Dermis microvascular lymphatic vessel endothelial cell (primary cell): ENCODE measurements at regions not wholly inside any gene's neighbourhood (a gene's known extent, or its start where the extent isn't known, plus 50 kb on each side); places are given as distances from the start of the nearest gene placed in this dataset.
"Not testable (repeated sequence)": the region's sequence is repeated elsewhere in the genome, so short reads cannot be mapped to it uniquely, and the experiment has no call there.

Experiments
- DNase-seq, 2 donors: peaks; one replicate each; pipeline versions ENCODE4 v3.0.0 to v3.0.0-alpha.2; 2010; ENCODE audit warnings: low read depth in 2 of 2

DNA sequence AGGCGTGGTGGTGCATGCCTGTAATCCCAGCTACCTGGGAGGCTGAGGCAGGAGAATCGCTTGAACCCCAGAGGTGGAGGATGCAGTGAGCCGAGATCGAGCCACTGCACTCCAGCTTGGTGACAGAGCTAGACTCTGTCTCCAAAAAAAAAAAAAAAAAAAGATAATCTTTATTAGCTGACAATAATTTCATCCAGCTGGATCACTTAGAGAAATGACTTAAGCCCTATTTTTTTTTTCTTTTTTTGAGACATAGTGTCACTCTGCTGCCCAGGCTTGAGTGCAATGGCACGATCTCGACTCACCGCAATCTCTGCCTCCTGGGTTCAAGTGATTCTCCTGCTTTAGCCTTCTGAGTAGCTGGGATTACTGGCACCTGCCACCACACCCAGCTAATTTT lies 51.6 kb upstream of the MAP4K4 start:
- DNase-seq, result not testable (repeated sequence)

DNA sequence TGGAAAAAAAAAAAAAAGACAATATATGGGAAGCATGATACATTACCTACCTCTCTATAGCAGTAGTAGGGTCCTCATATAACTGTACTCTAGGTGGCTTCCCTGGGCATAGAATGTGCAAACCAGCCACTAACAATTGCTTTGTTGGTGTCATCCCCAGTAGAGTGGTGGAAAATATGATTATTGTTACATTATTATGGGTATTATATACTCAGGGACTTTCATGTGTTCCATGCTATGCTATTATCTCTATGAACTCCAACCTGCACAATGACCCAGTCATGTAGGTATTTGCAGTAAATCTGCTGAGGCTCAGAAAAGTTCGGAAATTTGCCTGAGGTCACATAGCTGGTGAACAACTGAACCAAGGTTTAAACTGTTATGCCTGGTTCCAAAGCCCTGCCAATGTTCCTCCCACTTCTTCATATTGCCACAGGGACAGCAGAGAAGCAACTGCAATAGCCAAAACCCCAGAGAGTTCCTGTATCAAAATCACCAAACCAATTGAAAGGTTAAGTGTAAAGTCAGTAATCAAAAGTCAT lies 52.6 kb upstream of the MAP4K4 start:
- no peak for DNase-seq

DNA sequence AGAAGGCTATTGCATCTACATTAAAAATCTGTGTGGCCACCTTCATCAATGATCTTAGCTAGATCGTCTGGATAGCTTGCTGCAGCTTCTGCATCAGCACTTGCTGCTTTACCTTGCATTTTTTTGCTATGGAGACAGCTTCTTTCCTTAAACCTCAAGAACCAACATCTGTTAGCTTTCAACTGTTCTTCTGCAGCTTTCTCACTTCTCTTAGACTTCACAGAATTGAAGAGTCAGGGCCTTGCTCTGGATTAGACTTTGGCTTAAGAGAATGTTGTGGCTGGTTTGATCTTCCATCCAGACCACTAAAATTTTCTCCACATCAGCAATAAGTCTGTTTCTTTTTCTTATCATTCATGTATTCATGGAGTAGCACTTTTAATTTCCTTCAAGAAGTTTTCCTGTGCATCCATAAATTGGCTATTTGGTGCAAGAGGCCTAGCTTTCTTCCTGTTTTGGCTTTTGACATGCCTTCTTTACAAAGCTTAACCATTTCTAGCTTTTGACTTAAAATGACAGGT lies 54.4 kb upstream of the MAP4K4 start:
- no peak for DNase-seq

DNA sequence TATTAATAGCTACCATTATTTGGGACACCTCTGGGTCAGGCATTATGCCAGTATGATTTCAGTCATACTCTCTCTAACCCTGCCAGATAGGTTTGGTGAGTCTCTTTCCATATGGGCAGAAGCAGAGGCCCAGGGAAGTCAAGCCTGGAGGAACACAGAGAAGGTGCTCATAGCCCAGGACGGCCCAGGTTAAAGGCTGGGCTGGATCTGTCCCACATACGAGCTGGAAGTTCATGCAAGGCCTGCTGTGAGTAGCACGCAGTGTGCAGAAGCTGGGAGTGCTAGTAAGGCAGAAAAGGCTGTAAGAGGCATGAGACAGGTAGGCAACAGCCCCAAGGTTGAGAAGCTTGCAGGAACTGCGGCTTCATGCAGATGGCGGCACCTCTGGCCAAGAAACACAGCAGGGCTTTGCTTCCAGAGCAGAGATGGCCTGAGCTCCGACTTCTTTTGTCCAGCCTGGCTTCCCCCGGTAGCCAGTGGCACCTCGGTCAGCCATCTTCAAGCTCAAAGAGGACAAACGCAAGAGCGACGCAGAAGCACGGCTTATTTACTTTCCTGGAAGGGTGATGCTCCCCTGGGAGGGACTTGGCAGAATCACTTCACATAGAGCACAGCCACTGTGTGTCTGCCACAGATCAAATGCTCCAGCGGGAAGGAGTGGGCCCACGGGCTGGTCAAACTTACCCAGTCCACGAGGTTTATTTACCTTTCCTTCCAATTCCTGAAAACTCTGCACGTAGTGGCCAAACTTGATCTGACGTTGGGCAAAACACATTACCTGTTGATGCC lies 58.5 kb upstream of the MAP4K4 start:
- no peak for DNase-seq

DNA sequence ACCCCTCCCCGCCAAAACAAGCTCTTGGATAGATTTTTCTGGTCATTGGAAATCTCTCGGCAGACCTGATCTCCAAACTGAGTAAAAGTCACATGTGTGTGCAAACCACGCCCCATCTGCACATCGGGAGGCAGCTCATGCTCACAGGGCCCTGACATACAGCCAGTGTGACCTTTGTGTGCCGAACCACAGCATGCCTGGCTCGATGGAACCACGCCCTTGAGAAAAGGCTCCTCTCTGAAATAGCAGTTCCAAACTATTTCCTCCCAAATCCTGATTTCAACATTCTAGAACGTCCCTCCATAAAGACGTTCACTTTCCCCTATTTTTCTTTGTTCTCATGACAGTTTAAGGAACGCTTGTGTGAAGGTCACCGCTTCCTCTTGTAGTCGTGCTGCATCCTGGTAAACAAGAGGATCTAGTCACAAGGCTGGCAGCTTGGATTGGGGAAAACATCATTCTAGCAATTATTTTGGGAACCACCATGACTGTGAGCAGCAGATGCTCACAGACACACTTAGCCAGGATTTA lies 59.3 kb upstream of the MAP4K4 start:
- no peak for DNase-seq

DNA sequence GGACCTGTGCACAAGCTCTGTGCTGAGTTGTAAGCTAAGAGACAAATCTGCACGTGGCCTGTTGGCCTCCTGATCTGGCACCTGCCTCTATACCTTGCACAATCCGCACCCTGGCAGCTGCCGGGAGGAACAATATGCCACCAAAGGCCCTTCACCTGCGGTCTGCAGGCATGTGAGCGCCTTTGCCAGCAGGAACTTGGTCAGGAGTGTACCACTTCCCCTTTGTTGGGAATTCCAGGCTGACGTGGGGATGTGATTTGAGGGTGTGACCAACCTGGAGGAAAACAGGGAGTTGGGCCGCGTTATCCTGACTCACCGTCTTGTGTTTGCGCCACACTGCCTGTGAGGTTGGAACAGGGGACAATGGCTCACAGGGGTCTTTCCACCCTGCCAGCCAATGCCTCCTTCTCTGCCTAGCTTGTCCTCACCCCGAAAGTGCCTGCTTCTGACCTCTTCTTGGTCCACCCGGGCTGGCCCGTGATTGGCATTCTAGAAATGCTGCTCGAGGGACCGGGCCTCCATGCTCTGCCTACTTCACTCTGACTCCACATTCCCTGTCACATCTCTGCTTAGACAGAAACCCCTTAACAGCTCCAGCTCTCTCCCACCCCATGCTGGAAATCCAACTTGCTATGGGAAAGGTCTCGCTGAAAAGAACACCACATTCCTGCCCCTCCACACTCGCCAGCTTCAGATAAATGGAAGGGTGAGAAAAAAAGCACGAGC lies 67.1 kb upstream of the MAP4K4 start:
- no peak for DNase-seq

DNA sequence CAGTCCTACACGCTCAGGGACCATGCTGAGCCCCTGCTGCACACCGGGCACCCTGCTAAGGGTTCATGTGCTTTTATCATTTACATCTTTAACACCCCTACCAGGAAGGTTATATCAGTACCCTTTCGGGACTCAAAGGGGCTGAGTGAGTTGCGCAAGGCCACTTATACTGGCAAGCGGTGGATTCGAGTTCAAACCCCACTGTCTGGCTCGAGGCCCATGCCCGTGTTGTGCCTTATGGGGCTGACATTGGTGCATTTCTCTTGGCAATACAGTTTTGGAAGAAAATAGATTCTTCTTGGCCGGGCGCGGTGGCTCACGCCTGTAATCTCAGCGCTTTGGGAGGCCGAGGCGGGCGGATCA lies 69.5 kb upstream of the MAP4K4 start:
- no peak for DNase-seq

DNA sequence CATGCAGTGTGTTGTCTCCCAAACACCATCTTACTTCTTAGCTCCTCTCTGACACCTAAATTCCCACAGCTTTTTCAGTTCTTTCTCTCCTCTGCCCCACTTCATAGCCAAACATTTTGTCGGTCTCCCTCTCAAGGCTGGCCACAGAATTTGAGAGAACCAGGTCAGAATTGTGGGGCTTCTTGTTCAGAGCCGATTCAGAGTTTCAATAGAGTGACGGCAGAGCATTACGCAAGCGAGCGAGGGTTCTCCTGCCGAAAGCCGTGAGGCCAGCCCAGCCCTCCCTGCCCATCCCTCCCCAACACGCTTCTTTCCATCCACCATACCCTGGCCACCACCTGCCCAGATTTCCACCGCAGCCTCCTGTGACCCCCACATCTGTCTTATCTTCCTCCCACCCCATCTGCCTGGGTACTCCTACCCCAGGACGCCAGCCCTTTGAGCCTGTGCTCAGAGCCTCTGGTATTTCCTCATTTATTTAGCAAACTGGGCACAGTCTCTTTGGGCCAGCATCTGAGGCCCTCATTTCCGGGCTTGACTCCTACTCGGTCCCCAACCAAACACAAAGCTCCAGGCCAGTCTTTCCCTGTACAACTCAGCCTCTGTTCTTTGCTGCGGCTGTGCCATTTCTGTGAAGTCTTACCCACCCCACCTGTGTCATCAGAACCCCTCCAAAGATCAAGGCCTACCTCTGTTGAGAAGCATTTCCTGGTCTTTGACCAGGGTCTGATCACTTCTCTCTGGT lies 70.0 kb upstream of the MAP4K4 start:
- DNase-seq, result no peak

DNA sequence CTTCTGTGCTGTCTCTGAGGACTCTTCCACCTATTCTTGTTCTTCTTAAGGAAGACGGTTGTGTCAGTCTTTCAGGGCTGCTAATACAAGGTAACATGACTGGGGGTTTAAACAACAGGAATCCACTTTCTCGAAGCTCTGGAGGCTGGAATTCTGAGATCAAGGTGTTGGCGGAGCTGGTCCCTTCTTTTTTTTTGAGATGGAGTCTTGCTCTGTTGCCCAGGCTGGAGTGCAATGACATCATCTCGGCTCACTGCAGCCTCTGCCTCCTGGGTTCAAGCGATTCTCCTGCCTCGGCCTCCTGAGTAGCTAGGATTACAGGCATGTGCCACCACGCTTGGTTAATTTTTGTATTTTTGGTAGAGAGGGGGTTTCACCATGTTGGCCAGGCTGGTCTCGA lies 71.7 kb upstream of the MAP4K4 start:
- not testable (repeated sequence) for DNase-seq

DNA sequence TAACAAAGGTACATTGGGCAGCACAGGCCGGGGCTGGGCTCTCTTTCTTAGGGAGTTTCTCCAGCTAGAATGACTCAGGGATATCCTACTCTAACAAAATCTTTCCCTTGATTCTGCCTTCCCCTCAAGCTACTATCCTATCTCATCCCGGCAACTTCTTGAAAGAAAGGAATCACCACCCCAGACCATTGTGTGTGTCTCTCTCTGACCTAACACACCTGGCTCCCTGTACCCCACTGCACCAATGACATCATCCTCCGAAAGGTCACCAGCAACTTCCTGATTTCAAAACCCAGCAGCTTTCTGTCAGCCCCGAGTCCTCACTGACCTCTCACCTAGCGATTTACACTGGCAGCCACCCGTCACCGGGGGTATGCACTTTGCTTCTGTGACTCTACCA lies 72.1 kb upstream of the MAP4K4 start:
- DNase-seq, result no peak

DNA sequence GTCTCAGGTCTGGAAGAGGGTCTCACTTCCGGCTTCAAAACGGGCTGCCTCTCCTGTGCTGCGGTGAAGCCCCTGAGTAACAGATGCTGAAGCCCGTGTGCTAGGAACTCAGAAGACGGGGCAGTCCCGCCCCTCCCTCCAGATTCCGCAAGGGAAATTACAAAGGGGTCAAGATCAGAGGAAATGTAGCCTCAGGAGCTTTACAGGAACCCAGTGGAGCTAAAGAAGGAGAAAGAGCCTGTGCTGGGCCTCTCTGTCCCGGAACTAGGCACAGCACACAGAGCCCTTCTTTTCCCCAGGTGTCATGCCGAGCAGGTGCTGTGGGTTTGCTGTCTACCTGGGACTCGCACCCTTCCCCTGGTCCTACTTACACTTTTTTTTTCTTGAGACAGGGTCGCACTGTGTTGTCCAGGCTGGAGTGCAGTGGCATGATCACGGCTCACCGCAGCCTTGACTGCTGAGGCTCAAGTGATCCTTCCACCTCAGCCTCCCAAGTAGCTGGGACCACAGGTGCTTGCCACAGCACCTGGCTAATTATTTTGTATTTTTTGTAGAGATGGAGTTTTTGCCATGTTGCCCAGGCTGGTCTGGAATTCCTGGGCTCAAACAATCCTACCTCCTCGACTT lies 72.7 kb upstream of the MAP4K4 start:
- no peak for DNase-seq

DNA sequence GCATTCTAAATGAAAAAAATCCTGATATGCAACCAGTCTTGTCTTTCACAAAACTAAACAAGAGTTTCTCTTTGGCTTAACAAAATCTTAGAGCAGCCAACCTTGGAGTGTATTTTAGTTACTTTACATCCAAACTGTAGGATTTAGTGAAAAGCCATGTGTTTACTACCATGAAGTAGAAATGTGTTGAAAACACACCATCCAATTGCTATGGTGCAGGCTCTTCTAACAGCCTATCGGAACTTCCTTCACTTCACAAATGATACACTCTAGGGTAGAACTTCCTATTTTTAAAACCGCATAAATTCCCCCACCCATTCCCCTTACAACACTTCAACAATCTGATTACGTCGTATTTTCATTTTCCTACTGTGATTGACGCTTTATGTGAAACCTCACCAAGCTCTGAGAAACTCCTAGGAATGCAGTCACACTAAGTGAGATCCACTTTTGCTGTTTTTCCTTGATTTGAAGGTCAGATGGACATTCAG lies 74.4 kb upstream of the MAP4K4 start:
- DNase-seq, result no peak

DNA sequence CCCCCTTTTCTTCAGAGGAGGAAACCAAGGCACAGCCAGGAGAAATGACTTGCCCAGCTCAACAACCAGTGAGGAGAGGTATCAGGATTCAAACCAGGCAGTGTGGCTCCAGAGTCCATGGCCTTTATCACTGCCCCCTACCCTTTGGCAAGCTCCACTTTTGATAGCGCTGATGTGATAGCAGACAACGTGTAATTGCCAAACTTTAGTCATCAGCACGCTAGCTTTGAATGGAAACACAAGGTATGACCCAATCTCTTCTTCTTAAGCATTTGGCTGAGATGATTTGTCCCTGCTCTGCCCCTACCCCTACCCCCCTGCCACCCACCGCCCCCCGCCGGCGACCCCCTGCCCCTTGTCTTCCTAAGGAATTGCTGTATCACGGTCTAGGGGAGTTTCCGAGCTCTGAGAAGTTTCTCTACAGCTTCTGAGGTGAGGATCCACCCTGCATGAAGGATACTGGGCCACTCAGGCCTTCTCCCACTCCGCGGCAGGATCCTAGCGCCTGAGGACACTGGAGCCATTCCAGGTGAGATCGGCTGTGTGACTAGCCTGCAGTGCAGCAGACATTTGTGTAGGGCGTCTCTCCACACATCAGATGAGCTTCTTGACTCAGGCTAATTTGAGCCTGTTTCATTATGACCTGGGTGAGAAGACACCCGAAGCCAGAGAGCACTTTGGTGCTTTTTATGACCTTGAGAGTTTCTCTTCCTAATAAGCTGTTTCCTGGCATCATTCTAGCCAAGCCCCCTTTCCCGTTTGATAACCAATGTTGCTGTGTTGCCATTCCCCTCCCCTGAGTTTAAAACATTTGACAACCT lies 75.1 kb upstream of the MAP4K4 start:
- no peak for DNase-seq

DNA sequence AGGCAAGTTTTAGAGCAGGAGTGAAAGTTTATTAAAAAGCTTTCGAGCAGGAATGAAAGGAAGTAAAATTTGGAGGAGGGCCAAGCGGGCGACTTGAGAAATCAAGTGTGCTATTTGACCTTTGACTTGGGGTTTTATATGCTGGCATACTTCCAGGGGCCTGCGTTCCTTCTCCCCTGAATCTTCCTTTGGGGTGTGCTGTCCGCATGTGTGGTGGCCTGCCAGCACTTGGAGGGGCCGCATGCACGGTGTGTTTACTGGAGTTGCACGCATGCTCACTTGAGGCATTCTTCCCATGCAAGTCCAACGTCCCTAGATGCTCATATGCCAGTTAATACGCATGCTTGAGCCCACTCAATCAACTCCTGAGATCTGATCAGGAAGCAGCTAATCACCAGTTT lies 78.3 kb upstream of the MAP4K4 start:
- peak in 1 of 2 donors; percentile 91 for DNase-seq

DNA sequence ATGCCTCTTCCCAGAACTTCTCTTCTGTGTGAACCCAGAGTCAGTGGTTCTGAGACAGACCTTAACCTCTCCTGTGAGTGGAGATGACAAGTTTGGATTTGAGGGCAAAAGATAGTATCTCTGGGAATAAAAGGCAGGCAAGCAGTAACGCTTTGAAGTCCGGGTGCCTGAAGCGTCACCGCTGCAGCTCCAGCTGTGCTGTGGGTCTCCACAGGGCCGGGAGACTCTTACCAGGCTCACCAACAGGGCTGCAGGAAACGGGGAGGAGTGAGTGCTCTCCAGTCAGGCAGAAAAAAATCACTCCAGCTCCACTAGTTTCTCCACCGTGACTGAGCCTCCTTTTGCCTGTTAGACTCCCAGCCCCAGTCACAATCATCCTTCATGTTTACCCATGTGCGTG lies 79.7 kb upstream of the MAP4K4 start:
- DNase-seq, result no peak

DNA sequence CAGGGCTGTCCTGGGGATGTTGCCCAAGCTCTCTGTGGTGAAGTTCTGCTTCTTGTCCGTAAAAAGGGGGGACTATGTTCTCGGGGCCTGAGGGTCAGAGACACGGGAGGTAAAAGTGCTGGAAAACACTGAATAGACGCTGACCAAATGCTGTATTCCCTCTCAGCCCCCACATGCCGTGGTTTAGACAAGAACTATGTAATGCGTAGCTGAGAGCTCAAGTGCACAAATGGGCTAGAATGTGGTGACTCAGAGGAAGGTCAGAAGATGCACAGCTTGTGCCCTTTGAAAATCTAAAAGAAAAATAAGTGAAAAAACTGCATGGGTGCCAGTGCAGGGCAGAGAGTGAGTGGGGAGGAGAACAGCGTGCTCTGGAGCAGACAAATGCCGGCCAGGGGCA lies 80.3 kb upstream of the MAP4K4 start:
- no peak for DNase-seq

DNA sequence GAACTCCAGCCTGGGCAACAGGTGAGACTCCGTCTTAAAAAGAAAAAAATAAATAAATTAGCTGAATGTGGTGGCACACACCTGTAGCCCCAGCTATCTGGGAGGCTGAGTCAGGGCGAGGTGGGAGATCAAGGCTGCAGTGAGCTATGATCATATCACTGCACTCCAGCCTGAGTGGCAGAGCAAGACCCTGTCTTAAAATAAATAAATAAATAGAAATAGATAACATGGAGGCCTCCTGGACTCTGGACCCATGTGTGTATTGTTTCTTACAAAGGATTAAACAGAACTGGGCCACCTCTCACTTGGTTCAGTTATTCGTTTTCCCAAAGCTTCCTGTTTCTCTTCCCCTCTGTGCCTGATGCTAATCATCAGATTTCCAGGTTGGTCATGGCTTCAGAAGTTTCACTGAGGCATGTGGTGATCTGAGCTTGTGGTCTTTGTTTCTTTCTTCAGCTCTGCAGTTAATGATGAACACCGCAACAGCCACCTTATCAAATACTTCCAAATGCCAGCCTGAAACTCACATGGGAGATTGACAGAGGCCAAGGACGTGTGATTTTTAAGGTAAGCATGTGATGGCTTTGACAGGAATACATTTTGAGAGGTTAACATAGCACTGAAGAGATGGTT lies 83.3 kb upstream of the MAP4K4 start:
- DNase-seq, result no peak

DNA sequence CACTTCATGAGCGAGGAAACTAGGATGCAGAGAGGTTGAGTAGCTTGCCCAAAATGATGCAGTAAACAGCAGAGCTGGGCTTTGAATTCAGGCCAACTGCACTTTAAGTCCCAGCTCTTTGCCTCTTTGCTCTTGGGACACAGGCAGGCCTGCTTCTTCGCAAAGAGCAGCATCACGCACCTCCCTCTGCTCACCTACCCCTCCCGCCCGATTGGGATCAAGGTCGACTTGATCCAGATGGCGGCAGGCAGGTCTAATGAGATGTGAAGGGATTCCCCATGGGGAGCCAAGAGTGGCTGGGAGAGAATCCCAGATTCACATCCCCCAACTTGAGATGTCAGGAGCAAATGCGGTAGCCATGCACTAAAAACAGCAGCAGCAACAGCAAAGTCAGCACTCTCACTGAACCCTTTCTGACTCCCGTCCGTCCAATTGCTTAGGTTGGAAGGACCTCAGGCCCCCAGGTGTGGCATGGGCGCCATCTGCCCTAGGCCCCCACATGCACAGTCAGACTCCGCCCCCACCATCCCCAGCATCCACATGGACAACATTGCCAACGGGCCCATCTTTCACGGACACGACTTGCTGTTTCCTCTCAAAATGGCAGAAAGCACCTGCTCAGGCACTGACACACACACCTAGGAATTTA lies 84.3 kb upstream of the MAP4K4 start:
- no peak for DNase-seq

DNA sequence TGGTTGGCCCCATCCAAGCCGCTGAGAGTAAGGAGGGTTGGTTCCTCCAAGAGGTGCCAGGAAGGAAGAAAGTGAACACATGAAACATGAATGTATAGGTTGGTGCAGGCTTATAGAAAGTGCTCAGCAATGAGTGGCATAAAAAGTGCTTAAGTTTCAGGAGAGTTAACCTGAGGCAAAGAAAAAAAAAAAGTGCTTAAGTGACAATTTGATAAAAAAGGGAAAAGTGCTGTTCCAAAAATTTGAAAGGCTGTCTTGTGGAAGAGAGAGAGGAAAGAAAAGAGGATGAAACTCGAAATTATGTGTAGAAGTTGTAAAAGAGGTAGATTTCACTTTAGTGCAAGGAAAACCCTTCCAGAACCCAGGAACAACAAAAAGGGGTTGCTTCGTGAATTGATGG lies 85.5 kb upstream of the MAP4K4 start:
- DNase-seq, result no peak
